ENCODE measurements at regions not wholly inside any gene's neighbourhood (a gene's known extent, or its start where the extent isn't known, plus 50 kb on each side); places are given as distances from the start of the nearest gene placed in this dataset.

- TF ChIP-seq, protein P1, sequence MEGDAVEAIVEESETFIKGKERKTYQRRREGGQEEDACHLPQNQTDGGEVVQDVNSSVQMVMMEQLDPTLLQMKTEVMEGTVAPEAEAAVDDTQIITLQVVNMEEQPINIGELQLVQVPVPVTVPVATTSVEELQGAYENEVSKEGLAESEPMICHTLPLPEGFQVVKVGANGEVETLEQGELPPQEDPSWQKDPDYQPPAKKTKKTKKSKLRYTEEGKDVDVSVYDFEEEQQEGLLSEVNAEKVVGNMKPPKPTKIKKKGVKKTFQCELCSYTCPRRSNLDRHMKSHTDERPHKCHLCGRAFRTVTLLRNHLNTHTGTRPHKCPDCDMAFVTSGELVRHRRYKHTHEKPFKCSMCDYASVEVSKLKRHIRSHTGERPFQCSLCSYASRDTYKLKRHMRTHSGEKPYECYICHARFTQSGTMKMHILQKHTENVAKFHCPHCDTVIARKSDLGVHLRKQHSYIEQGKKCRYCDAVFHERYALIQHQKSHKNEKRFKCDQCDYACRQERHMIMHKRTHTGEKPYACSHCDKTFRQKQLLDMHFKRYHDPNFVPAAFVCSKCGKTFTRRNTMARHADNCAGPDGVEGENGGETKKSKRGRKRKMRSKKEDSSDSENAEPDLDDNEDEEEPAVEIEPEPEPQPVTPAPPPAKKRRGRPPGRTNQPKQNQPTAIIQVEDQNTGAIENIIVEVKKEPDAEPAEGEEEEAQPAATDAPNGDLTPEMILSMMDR (IDR thresholded peaks at IDR 0.05): no peak
- TF ChIP-seq EP300 (IDR thresholded peaks at IDR 0.05) (no peak), POLR2A (IDR thresholded peaks at IDR 0.05) (no peak), POLR2AphosphoS5 (IDR thresholded peaks at IDR 0.05) (no peak)
Observed at GRCh38 chr18:73047688-73048087, 179.9 kb upstream of the NETO1 start.
